CD4-positive, alpha-beta memory T cell (primary cell): ENCODE measurements at regions not wholly inside any gene's neighbourhood (a gene's known extent, or its start where the extent isn't known, plus 50 kb on each side); places are given as distances from the start of the nearest gene placed in this dataset.

ENCODE experiments used
- CTCF ChIA-PET: fragments of 350-600 bp; sonication (Branson Sonifier 250); formaldehyde crosslinking; loops from one replicate; lab custom pipeline; 2021; ENCODE audit warnings: inconsistent platforms; ENCODE audit not compliant: partially characterized antibody; lab: Charles Lee
- POLR2A ChIA-PET: fragments of 350-600 bp; sonication (Branson Sonifier 250); formaldehyde crosslinking; loops from one replicate; lab custom pipeline; 2021; ENCODE audit not compliant: partially characterized antibody; lab: Charles Lee
- DNase-seq, 5 donors: peaks; one replicate each; pipeline versions ENCODE4 v3.0.0 to v3.0.0-alpha.2; 2020 to 2022; ENCODE audit warnings: mixed read lengths in 1 of 5
- H3K27ac ChIP-seq: one replicate; pipeline ENCODE4 v1.7.0; 2013; ENCODE audit warnings: low read depth, low read length
- H3K27me3 ChIP-seq: 2 replicates; pipeline ENCODE4 v1.7.0; 2013; ENCODE audit warnings: mild to moderate bottlenecking, low read length, moderate library complexity; ENCODE audit not compliant: insufficient read depth
- H3K36me3 ChIP-seq: 2 replicates; pipeline ENCODE4 v1.7.0; 2013; ENCODE audit warnings: mild to moderate bottlenecking, low read length, moderate library complexity; ENCODE audit not compliant: insufficient read depth
- H3K4me1 ChIP-seq: 2 replicates; pipeline ENCODE4 v1.7.0; 2013; ENCODE audit warnings: mild to moderate bottlenecking, low read length, moderate library complexity; ENCODE audit not compliant: insufficient read depth
- H3K4me3 ChIP-seq, 2 donors: one replicate each; pipeline ENCODE4 v1.7.0; 2013; ENCODE audit warnings: low read length in 2 of 2, mild to moderate bottlenecking in 1 of 2
- H3K9me3 ChIP-seq, 2 donors: one replicate each; pipeline ENCODE4 v1.7.0; 2013; ENCODE audit warnings: low read length in 2 of 2, control low read depth in 1 of 2; ENCODE audit not compliant: control insufficient read depth in 1 of 2
- H3K27ac Mint-ChIP-seq, 7 donors: one replicate each; pipeline ENCODE4 v1.8.0; 2020 to 2021; ENCODE audit warnings: mixed read lengths in 7 of 7, mild to moderate bottlenecking in 6 of 7, inconsistent platforms in 3 of 7, moderate library complexity in 3 of 7
- H3K27me3 Mint-ChIP-seq, 2 donors: one replicate each; pipeline ENCODE4 v1.8.0; 2020 to 2021; ENCODE audit warnings: mixed read lengths in 2 of 2
- H3K36me3 Mint-ChIP-seq, 2 donors: one replicate each; pipeline ENCODE4 v1.8.0; 2020 to 2021; ENCODE audit warnings: mixed read lengths in 2 of 2, inconsistent platforms in 1 of 2, mild to moderate bottlenecking in 1 of 2
- H3K4me1 Mint-ChIP-seq, 4 donors: one replicate each; pipeline ENCODE4 v1.8.0; 2020 to 2021; ENCODE audit warnings: mixed read lengths in 4 of 4, mild to moderate bottlenecking in 1 of 4
- H3K4me3 Mint-ChIP-seq, 8 donors: one replicate each; pipeline ENCODE4 v1.8.0; 2020 to 2021; ENCODE audit warnings: mixed read lengths in 8 of 8, mild to moderate bottlenecking in 7 of 8, moderate library complexity in 6 of 8, inconsistent platforms in 3 of 8
- H3K9me3 Mint-ChIP-seq, 8 donors: one replicate each; pipeline ENCODE4 v1.8.0; 2020 to 2021; ENCODE audit warnings: mixed read lengths in 8 of 8, mild to moderate bottlenecking in 5 of 8, inconsistent platforms in 3 of 8, moderate library complexity in 1 of 8
- intact Hi-C: fragments of 100-400 bp; cut with micrococcal nuclease; formaldehyde crosslinking; loops from one replicate; pipeline ENCODE4 v1.15.1; 2023

GRCh38 chr6:27579973-27580372, 107.1 kb upstream of the ZNF184 start:
- H3K27me3 ChIP-seq, result peaks cover 18% of the 10 kb centered on the region
- intact Hi-C loops, result no loop called here
- no peak overlapping the region for H3K27ac Mint-ChIP-seq
- H3K9me3 Mint-ChIP-seq, result peaks cover 0 to 15% (median 4%) of the 10 kb centered on the region in 8 donors
- H3K9me3 ChIP-seq, result no peaks in the 10 kb centered on the region
- no peak overlapping the region for H3K4me3 ChIP-seq
- H3K27me3 Mint-ChIP-seq, result peaks cover 38 to 56% of the 10 kb centered on the region in 2 donors
- no peaks in the 10 kb centered on the region for H3K36me3 Mint-ChIP-seq
- no peak overlapping the region for H3K27ac ChIP-seq
- H3K36me3 ChIP-seq, result no peaks in the 10 kb centered on the region
- H3K4me1 Mint-ChIP-seq, result no peaks in the 10 kb centered on the region
- H3K4me1 ChIP-seq, result no peaks in the 10 kb centered on the region
- no peak overlapping the region for H3K4me3 Mint-ChIP-seq
- no peak for DNase-seq
- ChIA-PET CTCF (no interaction called here), POLR2A (no interaction called here)

- H3K4me1 Mint-ChIP-seq, result no peaks in the 10 kb centered on the region
- H3K27me3 Mint-ChIP-seq, result peaks cover 32 to 43% of the 10 kb centered on the region in 2 donors
- H3K9me3 Mint-ChIP-seq, result peaks cover 0 to 13% (median 3%) of the 10 kb centered on the region in 8 donors
- H3K4me3 Mint-ChIP-seq, result no peak overlapping the region
- H3K36me3 ChIP-seq, result no peaks in the 10 kb centered on the region
- CTCF ChIA-PET, result no interaction called here
- no peaks in the 10 kb centered on the region for H3K9me3 ChIP-seq
- H3K27ac ChIP-seq, result no peak overlapping the region
- DNase-seq, result no peak
- no peak overlapping the region for H3K27ac Mint-ChIP-seq
- H3K4me1 ChIP-seq, result no peaks in the 10 kb centered on the region
- peaks cover 6% of the 10 kb centered on the region for H3K27me3 ChIP-seq
- no peak overlapping the region for H3K4me3 ChIP-seq
- intact Hi-C loops, result no loop called here
- H3K36me3 Mint-ChIP-seq, result no peaks in the 10 kb centered on the region
- POLR2A ChIA-PET, result no interaction called here
Measured at GRCh38 chr6:27577922-27578321, 105.0 kb upstream of the ZNF184 start.

GRCh38 chr6:27575594-27576361, 102.9 kb upstream of the ZNF184 start:
- no peaks in the 10 kb centered on the region for H3K36me3 ChIP-seq
- Mint-ChIP-seq H3K4me1 (no peaks in the 10 kb centered on the region), H3K4me3 (no peak overlapping the region), H3K27me3 (peaks cover 25 to 32% of the 10 kb centered on the region in 2 donors), H3K36me3 (no peaks in the 10 kb centered on the region), H3K27ac (no peak overlapping the region), H3K9me3 (peaks cover 0 to 5% (median 0%) of the 10 kb centered on the region in 8 donors)
- intact Hi-C loops, result no loop called here
- no peaks in the 10 kb centered on the region for H3K27me3 ChIP-seq
- H3K4me3 ChIP-seq, result no peak overlapping the region
- CTCF ChIA-PET, result no interaction called here
- H3K4me1 ChIP-seq, result no peaks in the 10 kb centered on the region
- POLR2A ChIA-PET, result no interaction called here
- no peak for DNase-seq
- H3K27ac ChIP-seq, result no peak overlapping the region
- no peaks in the 10 kb centered on the region for H3K9me3 ChIP-seq

GRCh38 chr6:27568226-27568897, 95.5 kb upstream of the ZNF184 start:
- intact Hi-C loops, result no loop called here
- CTCF ChIA-PET, result no interaction called here

GRCh38 chr6:27565839-27566779, 93.2 kb upstream of the ZNF184 start:
- H3K4me3 ChIP-seq, result no peak overlapping the region
- peaks cover 0 to 3% of the 10 kb centered on the region in 2 donors for H3K36me3 Mint-ChIP-seq

More at GRCh38 chr6:27568226-27568897, 95.5 kb upstream of the ZNF184 start:
- POLR2A ChIA-PET, result no interaction called here
- H3K9me3 ChIP-seq, result no peaks in the 10 kb centered on the region
- H3K4me3 Mint-ChIP-seq, result no peak overlapping the region
- H3K36me3 Mint-ChIP-seq, result no peaks in the 10 kb centered on the region
- H3K9me3 Mint-ChIP-seq, result peaks cover 0 to 11% (median 6%) of the 10 kb centered on the region in 8 donors
- no peak for DNase-seq
- H3K4me1 Mint-ChIP-seq, result peaks cover 0 to 8% (median 3%) of the 10 kb centered on the region in 4 donors
- H3K36me3 ChIP-seq, result no peaks in the 10 kb centered on the region
- H3K27ac Mint-ChIP-seq, result no peak overlapping the region
- H3K4me1 ChIP-seq, result no peaks in the 10 kb centered on the region
- H3K4me3 ChIP-seq, result no peak overlapping the region
- peaks cover 33% of the 10 kb centered on the region for H3K27me3 ChIP-seq
- H3K27me3 Mint-ChIP-seq, result peaks cover 40 to 44% of the 10 kb centered on the region in 2 donors
- H3K27ac ChIP-seq, result no peak overlapping the region

GRCh38 chr6:27562027-27562410, 89.1 kb upstream of the ZNF184 start:
- Histone ChIP-seq H3K9me3 (no peaks in the 10 kb centered on the region), H3K27ac (no peak overlapping the region), H3K27me3 (peaks cover 59% of the 10 kb centered on the region), H3K4me1 (no peaks in the 10 kb centered on the region), H3K4me3 (no peak overlapping the region), H3K36me3 (no peaks in the 10 kb centered on the region)
- intact Hi-C loops, result no loop called here
- Mint-ChIP-seq H3K9me3 (peaks cover 2 to 28% (median 17%) of the 10 kb centered on the region in 8 donors), H3K27ac (no peak overlapping the region), H3K4me3 (no peak overlapping the region), H3K4me1 (peaks cover 5 to 20% (median 8%) of the 10 kb centered on the region in 4 donors), H3K27me3 (peaks cover 71 to 77% of the 10 kb centered on the region in 2 donors), H3K36me3 (peaks cover 0 to 7% of the 10 kb centered on the region in 2 donors)
- ChIA-PET CTCF (interaction anchor here (0.6 kb wide), 1 partner anchor 97 kb away, joined by 4 read pairs; no protein-coding TSS in a partner anchor), POLR2A (no interaction called here)
- DNase-seq, result no peak

More at GRCh38 chr6:27565839-27566779, 93.2 kb upstream of the ZNF184 start:
- POLR2A ChIA-PET, result no interaction called here
- no peak for DNase-seq
- Histone ChIP-seq H3K36me3 (no peaks in the 10 kb centered on the region), H3K27me3 (peaks cover 40% of the 10 kb centered on the region), H3K4me1 (no peaks in the 10 kb centered on the region), H3K9me3 (no peaks in the 10 kb centered on the region), H3K27ac (no peak overlapping the region)
- H3K9me3 Mint-ChIP-seq, result peaks cover 0 to 11% (median 6%) of the 10 kb centered on the region in 8 donors
- H3K27ac Mint-ChIP-seq, result no peak overlapping the region
- peaks cover 49 to 57% of the 10 kb centered on the region in 2 donors for H3K27me3 Mint-ChIP-seq
- H3K4me1 Mint-ChIP-seq, result peaks cover 0 to 8% (median 3%) of the 10 kb centered on the region in 4 donors
- intact Hi-C loops, result no loop called here
- peak overlapping the region in 1 of 8 donors; percentile 14 for H3K4me3 Mint-ChIP-seq
- CTCF ChIA-PET, result no interaction called here
